SHP77 (cell line): ENCODE measurements at regions not wholly inside any gene's neighbourhood (a gene's known extent, or its start where the extent isn't known, plus 50 kb on each side); places are given as distances from the start of the nearest gene placed in this dataset.
"Not testable (repeated sequence)": the region's sequence is repeated elsewhere in the genome, so short reads cannot be mapped to it uniquely, and the experiment has no call there.

Experiments
- DNase-seq, 2 experiments: peaks; one replicate each; lab custom pipeline; 2025; lab: John Stamatoyannopoulos, UW

DNA sequence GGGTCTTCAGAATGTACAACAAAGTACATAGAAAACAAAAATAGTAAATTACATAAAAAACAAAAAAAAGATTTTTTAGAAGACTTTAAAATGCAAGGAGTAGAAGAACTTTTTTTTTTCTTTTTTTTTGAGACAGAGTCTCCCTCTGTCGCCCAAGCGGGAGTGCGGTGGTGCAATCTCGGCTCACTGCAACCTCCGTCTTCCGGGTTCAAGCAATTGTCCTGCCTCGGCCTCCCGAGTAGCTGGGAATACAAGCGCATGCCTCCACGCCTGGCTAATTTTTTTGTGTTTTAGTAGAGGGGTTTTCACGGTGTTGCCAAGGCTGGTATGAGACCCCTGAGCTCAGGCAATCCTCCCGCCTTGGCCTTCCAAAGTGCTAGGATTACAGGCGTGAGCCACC lies 104.5 kb upstream of the ZC3H15 start:
- DNase-seq = no peak

DNA sequence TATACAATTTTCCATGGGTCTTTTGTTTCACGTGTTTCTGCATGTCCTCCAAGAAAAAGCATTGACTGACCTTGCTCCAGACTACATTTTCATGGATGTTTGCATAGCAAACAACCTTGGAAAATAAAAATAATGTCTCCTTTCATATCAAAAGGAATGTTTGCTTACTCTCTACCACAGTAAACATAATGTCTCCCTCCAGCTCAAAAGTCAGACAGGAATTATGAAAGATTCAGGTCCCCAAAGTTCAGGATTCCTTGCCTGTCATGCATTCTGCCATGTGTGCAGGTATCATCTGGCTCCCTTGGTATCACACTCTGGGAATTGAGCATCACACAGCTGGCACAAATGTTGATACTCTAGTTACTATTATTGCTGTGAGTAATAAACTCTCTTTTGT lies 103.1 kb upstream of the ZC3H15 start:
- DNase-seq = no peak

DNA sequence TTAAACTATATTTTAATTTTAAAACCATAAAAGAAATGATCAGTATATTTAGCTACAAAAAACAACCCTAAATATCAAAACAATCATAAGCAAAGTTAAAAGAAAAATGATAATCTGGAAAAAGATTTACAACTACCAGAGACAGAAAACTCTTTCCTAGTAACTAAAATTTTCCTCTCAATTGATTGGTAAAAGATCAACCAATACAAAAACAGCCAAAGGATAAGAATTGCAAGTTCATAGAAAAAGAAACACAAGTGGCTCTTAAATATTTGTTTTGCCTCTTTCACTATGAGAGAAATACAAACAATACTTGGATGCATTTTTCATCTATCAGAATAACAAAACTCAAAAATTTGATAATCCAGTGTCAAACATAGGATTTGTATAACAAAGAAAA lies 101.8 kb upstream of the ZC3H15 start:
- no peak for DNase-seq

DNA sequence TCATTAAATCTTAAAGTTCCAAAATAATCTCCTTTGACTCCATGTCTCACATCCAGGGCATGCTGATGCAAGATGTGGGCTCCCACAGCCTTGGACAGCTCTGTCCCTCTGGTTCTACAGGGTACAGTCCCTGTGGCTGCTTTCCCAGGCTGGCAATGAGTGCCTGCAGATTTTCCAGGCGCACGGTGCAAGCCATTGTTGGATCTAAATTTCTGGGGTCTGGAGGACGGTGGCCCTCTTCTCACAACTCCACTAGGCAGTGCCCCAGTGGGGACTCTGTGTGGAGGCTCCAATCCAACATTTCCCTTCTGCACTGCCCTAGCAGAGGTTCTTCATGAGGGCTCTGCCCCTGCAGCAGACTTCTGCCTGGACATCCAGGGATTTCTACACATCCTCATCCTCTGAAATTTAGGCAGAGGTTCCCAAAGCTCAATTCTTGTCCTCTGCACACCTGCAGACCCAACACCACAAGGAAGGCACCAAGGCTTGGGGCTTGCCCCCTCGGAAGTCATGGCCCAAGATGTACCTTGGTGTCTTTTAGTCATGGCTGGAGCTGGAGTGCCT lies 100.3 kb upstream of the ZC3H15 start:
- not testable (repeated sequence) for DNase-seq

DNA sequence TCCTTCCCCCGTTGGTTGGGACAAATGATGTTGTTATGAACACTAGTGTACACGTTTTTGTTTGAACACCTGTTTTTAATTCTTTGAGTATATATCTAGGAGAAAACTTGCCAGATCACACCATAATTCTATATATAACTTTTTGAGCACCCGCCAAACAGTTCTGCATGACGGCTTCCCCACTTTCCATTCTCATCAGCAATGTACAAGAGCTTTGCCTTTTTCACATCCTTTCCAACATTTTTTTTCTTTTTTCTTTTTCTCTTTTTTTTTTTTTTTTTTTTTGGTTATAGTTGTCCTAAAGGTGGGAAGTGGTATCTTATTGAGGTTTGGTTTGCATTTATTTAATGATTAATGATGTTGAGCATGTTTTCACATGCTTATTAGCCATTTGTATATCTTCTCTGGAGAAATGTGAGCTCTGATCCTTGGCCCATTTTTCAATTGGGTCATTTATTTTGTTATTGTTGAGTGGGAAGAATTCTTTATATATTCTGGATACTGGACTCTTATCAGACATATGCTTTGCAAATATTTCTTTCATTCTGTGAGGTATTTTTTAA lies 86.9 kb upstream of the ZC3H15 start:
- DNase-seq = no peak

DNA sequence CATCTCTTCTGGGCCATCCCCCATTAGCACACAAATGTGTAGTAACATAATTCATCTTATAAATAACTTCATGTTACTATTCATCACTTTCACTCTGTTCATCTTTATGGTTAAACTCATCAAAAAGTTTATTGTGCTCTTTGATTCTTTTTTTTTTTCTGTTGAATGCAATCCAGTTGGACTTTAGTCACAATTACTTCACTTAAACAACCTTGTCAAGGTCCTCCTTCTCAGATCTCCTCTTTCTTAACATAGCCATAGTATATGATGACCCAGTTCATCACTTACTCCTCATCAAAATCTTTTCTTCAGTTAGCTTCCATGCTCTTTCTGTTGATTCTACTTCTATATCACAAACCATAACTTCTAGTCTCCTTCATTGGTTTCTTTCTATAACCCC lies 80.2 kb upstream of the ZC3H15 start:
- no peak for DNase-seq

DNA sequence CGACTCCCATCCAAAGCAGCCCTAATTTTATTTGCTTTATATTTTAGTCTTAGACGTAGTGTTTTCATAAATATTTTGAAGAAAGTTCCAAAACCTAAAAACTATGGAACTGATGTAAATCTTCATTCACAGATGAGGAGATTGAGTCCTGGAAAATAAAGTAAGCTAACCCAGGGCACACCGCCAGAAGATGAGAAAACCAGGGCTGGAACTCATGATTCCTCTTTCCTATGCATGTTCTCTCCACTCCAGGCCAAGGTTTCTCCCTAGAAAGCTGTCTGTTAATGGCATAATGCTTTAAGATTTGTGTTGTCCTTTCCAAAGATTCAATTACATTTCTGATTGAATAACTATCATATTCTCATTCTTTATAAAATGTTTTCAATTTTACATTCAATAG lies 78.4 kb upstream of the ZC3H15 start:
- DNase-seq = no peak

DNA sequence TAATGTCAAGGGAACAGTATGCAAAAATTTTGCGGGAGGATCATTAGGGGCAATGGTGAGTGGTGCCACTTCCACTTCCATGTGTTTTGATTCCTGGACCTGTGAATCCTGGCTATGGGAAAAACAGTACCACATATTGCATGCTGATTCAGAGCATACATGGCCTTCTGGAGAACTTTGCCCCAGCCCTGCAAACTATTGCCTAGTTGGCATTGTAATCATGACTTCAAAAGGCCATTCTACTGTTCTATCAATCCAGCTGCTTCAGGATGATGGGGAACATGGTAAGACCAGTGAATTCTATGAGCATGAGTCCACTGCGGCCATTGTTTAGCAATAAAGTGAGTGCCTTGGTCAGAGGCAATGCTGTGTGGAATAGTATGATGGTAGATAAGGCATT lies 75.3 kb upstream of the ZC3H15 start:
- DNase-seq = no peak

DNA sequence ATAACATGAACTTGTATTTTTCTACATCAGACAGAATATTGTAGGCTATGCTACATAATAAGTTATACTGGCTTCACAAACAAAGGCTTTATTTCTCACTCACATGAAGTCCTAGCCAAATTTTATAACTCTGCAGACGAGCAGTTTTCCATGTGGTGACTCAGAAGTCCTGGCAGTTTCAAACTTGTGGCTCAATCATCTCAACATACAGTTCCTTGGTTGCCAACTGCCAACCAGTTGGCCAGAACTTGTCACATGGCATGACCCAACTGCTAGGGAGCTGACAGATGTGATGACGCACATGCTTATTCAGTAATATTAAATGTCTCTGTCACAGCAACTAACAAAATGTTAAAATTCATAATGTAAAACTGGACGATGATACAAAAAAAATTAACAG lies 63.8 kb upstream of the ZC3H15 start:
- no peak for DNase-seq

DNA sequence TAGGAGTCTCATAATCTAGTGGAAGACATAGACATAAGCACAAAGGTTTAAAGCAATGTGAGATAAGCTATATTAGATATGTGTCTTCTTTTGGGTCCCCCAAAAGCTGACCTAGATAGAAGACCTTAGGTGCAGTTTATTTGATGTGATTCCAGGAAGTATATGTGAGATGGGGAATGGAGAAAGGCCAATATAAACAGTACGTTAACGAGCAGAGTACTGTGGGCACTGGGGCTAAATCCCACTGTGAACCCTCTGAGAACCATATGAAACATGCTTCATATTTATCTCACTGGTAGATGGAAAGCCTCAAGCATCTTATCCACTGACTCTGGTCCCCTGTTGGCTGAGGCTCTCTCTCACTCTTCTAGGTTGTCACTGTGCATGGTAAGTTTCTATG lies 62.6 kb upstream of the ZC3H15 start:
- no peak for DNase-seq

DNA sequence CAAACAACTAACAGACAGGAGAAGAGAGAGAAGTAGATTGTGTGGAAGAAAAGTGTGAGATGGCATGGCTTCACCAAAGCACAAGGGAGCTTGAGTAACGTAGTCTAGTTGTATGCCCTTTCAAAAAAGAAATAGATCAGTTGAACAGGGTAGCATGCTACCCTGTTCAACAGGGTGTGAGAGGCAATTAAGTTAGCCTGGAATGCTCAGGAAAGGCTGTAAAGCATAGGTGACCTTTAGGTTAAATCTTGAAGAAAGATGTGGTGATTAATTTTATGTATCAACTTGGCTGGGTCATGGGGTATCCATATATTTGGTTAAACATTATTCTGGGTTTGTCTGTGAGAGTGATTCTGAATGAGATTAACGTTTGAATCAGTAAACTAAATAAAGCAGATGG lies 61.8 kb upstream of the ZC3H15 start:
- DNase-seq = no peak

DNA sequence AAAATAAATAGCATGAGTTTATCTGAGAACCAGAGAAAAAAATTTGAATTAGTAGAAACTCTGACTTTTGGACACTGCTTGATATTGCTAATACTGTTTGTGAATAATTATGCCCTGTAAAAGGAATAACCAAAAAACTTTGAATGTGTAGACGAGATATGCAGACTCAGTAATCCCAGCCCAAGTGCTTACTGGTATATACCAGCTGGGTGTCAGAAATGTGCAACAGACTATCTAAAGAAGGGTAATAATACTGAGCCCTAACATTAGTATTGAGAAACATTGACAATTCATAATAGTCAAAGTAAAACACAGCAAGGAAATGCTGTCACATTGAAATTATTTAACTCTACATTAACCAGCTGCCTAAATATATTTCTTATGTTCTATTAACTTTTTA lies 60.5 kb upstream of the ZC3H15 start:
- no peak for DNase-seq

DNA sequence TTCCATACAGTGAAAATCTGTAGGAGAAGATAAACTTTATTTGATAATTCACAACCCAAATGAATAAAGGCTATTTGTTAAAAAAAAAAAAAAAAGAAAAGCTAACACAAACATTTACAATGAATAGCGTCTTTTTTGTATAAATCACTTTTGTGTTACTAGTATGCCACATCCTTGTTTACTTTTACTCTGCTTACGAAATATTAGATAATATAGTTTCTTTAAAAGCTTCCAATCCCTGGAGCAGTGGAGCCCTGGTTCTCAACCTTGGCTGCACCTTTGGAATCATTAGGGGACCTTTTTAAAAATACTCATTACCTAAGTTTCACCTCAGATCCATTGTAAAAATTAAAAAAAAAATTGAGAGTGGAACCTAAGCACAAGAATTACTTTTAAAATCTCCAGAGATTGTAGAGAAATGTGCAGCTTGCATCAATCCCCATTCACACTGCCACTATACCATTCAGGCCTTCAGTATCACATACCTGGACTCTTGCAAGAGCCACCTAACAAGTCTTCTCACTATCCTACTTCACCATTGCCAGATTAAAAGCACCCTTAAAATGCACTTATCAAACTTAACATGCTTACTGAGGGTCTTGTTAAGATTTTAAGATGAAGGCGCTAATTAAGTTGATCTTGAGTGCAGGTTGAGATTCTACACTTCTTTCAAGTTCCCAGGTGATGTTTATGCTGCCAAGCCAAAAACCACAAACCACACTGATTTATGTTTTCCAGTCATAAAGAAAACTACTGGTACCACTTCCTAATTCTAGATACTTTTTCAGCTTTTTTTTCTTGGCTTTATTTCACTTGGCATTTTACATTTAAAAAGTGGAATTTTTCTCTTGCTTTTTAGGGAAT lies 59.7 kb upstream of the ZC3H15 start:
- DNase-seq = no peak

DNA sequence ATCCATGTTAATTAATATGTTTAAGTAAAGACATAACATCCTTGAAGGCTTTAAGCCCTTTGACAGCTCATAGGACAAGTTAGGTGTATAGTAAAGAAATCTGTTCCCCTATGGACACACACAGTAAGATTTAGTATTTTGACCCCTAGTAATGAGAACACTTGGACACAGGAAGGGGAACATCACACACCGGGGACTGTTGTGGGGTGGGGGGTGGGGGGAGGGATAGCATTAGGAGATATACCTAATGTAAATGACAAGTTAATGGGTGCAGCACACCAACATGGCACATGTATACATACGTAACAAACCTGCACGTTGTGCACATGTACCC lies 59.1 kb upstream of the ZC3H15 start:
- not testable (repeated sequence) for DNase-seq

DNA sequence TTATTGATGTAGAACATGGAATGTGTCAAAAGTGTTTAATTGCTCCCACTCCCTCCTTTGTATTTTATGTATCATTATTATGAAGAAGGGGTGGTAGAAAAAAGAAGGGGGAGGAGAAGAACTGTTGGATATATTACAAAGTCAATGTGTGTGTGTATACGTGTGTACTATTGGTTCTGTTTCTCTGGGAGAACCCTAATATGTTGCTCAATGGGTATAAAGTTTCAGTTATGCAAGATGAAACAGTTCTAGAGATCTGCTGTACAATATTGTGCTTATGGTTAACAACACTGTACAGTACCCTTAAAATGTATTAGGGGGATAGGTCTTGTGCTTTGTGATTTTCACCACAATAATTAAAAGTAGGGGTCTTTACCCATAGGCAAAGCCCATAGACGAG lies 58.1 kb upstream of the ZC3H15 start:
- no peak for DNase-seq

DNA sequence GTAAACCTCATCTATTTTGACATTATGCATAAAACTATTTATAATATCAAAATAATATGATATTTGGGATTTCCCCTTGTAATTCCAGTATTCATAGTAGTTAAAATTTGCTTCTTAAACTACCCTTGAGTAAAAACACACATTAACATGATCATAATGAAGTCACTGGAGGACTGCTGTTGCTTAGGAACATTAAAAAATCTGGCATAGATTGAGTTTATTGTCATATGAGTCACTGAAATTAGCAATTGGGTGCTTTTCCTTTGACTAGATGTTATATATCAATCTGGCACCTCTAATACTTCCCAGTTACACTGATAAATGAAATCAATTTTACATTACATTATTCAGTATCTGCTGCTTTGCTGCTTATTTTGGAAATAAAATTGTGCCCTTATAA lies 57.0 kb upstream of the ZC3H15 start:
- no peak for DNase-seq

DNA sequence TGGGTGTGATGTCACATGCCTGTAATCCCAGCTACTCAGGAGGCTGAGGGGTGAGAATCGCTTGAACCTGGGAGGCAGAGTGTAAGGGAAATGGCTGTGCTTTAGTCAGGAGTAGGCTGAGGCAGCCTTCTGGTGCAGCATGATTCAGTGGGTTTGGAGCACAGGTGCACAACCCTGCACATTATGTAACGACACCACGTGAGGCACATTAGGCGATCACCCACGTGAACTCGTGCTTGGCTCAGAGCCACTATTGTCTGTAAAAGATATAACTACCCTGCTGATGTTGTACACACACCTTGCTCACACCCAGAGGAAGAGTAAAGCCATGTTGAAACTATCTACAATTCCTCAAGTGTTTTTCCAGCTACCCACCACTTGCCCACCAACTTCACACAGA lies 54.8 kb upstream of the ZC3H15 start:
- no peak for DNase-seq

DNA sequence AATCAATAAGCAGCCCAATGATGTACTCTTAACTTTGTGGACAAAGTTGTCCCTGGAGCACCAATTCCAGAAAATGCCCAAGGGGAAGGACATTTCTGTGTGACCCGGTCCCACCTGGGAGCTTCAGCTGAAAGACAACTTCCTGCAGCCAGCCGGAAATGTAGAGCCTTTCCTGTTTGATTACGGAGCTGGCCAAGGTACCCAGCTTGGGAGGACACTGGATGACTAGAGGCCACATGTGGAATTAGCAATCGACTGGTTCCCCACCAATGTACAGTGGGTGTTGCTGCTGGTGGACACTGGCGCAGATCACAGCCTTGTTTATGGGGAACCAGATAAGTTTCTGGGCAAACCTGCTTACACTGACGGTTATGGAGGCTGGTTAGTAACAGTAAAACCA lies 53.0 kb upstream of the ZC3H15 start:
- DNase-seq = no peak

DNA sequence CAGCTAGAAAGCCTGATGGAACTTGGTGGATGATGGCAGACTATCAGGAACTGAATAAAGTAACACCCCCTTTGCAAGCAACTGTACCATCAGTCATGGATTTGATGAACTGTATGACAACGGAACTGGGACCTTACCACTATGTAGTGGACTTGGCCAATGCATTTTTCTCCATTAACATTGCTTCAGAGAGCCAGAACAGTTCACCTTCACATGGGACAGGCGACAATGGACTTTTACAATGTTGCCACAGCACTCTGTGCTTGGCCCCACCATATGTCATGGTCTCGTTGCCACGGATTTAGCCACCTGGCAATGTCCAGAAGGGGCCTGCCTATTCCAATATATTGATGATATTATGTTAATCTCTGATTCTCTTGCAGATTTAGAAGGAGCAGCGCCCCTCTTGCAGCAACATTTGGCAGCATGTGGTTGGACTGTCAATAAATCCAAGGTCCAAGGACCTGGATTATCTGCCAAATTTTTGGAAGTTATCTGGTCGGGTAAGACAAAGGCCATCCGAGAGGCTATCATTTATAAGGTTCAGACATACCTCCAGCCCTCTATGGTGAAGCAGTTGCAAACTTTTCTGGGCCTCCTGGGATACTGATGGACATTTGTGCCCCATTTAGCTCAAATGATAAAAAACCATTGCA lies 52.2 kb upstream of the ZC3H15 start:
- DNase-seq = no peak
